GM12878 (cell line): ENCODE measurements at regions not wholly inside any gene's neighbourhood (a gene's known extent, or its start where the extent isn't known, plus 50 kb on each side); places are given as distances from the start of the nearest gene placed in this dataset.

ENCODE experiments used
- ATAC-seq: fragments of 200-7000 bp; cut with Tn5 transposase; 3 replicates; pipeline ENCODE4 v1.9.1; 2020; ENCODE audit warnings: mild to moderate bottlenecking, moderate library complexity
- BruUV-seq: library from RNA; stranded (reverse); fragments of 400-500 nt; replicated peaks from 2 replicates; lab custom pipeline; 2021; lab: Mats Ljungman, UMichigan
- CTCF ChIA-PET: fragments of 300-600 bp; sonication (Branson Sonifier 250); formaldehyde crosslinking; extraction: SDS; loops from one replicate; lab custom pipeline; 2021; ENCODE audit warnings: inconsistent platforms; lab: Yijun Ruan, JAX
- POLR2A ChIA-PET: fragments of 350-600 bp; formaldehyde crosslinking; extraction: SDS; loops from one replicate; lab custom pipeline; 2021; ENCODE audit warnings: inconsistent platforms; lab: Charles Lee
- RAD21 ChIA-PET: fragments of 300-600 bp; sonication (Branson Sonifier 250); formaldehyde crosslinking; loops from one replicate; lab custom pipeline; 2023; ENCODE audit warnings: antibody characterized with exemption; ENCODE audit not compliant: unreplicated experiment; lab: Charles Lee
- SMC1A ChIA-PET: fragments of 300-600 bp; sonication (Branson Sonifier 250); formaldehyde crosslinking; loops from one replicate; lab custom pipeline; 2023; ENCODE audit not compliant: unreplicated experiment, uncharacterized antibody; lab: Charles Lee
- DNase-seq: peaks from one replicate; pipeline ENCODE4 v3.0.0-alpha.2; 2011; ENCODE audit warnings: low read depth, low spot score
- FAIRE-seq: peaks from 3 replicates; lab custom pipeline; 2011; peaks lifted over from hg19 to GRCh38; lab: Jason Lieb, UNC
- H2AFZ ChIP-seq: 2 replicates; pipeline ENCODE4 v1.6.0; 2011; ENCODE audit warnings: low read depth, low read length, control low read depth; ENCODE audit not compliant: control insufficient read depth
- H3K27ac ChIP-seq: 2 replicates; pipeline ENCODE4 v1.5.1; 2011; ENCODE audit warnings: control low read depth; ENCODE audit not compliant: control insufficient read depth, insufficient read depth
- H3K27me3 ChIP-seq, 2 experiments: replicated peaks in 1 of 2; 2 replicates each; pipeline versions ENCODE4 v1.6.0 to v1.6.1; 2011; ENCODE audit warnings: low read length in 1 of 2; ENCODE audit not compliant: control insufficient read depth in 2 of 2, insufficient read depth in 2 of 2
- H3K36me3 ChIP-seq, 2 experiments: 2 replicates each; pipeline ENCODE4 v1.5.1; 2011; ENCODE audit warnings: low read length in 1 of 2; ENCODE audit not compliant: control insufficient read depth in 2 of 2, insufficient read depth in 2 of 2
- H3K4me1 ChIP-seq: 2 replicates; pipeline ENCODE4 v1.6.1; 2011; ENCODE audit warnings: mild to moderate bottlenecking, low read length, moderate library complexity, mixed read lengths; ENCODE audit not compliant: control insufficient read depth, insufficient read depth
- H3K4me2 ChIP-seq: 2 replicates; pipeline ENCODE4 v1.6.0; 2011; ENCODE audit warnings: control low read depth; ENCODE audit not compliant: control insufficient read depth, insufficient read depth
- H3K4me3 ChIP-seq: fragments of 200-600 bp; sonication (generic); 2 replicates; pipeline ENCODE4 v1.5.1; 2016
- H3K79me2 ChIP-seq: 2 replicates; pipeline ENCODE4 v1.6.0; 2011; ENCODE audit warnings: low read length; ENCODE audit not compliant: control insufficient read depth, insufficient read depth
- H3K9ac ChIP-seq: 2 replicates; pipeline ENCODE4 v1.8.0; 2011; ENCODE audit warnings: low read length, control low read depth, mixed read lengths; ENCODE audit not compliant: control insufficient read depth, insufficient read depth
- H3K9me3 ChIP-seq: replicated peaks from 3 replicates; pipeline ENCODE4 v1.5.1; 2011; ENCODE audit warnings: mild to moderate bottlenecking, low read length; ENCODE audit not compliant: control insufficient read depth, insufficient read depth
- H4K20me1 ChIP-seq: 2 replicates; pipeline ENCODE4 v1.6.0; 2011; ENCODE audit not compliant: control insufficient read depth, insufficient read depth
- BMI1 ChIP-seq: fragments of 450-650 bp; IDR thresholded peaks from 2 replicates; pipeline ENCODE4 v1.6.1; 2016; ENCODE audit warnings: mild to moderate bottlenecking, moderate library complexity, borderline replicate concordance
- FOS ChIP-seq: IDR thresholded peaks from 3 replicates; pipeline ENCODE4 v1.6.1; 2011; ENCODE audit warnings: borderline replicate concordance; ENCODE audit not compliant: insufficient read length; ENCODE audit errors: extremely low read depth
- GABPA ChIP-seq: IDR thresholded peaks from 2 replicates; pipeline ENCODE4 v1.6.1; 2014; ENCODE audit warnings: antibody characterized with exemption, low read depth, mild to moderate bottlenecking, inconsistent platforms
- JUNB ChIP-seq: IDR thresholded peaks from 2 replicates; pipeline ENCODE4 v1.6.1; 2016; ENCODE audit warnings: antibody characterized with exemption, mild to moderate bottlenecking
- LARP7 ChIP-seq: fragments of 450-650 bp; IDR thresholded peaks from 2 replicates; pipeline ENCODE4 v1.6.1; 2017; ENCODE audit warnings: mild to moderate bottlenecking
- NFXL1 ChIP-seq: fragments of 450-650 bp; IDR thresholded peaks from 2 replicates; pipeline ENCODE4 v1.6.1; 2017; ENCODE audit warnings: antibody characterized with exemption, mild to moderate bottlenecking, borderline replicate concordance
- NFYB ChIP-seq: IDR thresholded peaks from 2 replicates; pipeline ENCODE4 v1.6.1; 2011; ENCODE audit warnings: low read depth, mild to moderate bottlenecking, low read length, improper control_type of control experiment, moderate library complexity; ENCODE audit not compliant: insufficient read depth
- NRF1 ChIP-seq: conservative IDR thresholded peaks from 2 replicates; pipeline ENCODE4 v1.6.1; 2011; ENCODE audit warnings: mild to moderate bottlenecking, low read depth, low read length, improper control_type of control experiment
- RUNX3 ChIP-seq: IDR thresholded peaks from 2 replicates; pipeline ENCODE4 v1.6.1; 2012; ENCODE audit warnings: low read length, inconsistent platforms
- SMC3 ChIP-seq: IDR thresholded peaks from 2 replicates; pipeline ENCODE4 v1.6.1; 2011; ENCODE audit warnings: low read length, improper control_type of control experiment, borderline replicate concordance
- SPI1 ChIP-seq: IDR thresholded peaks from 2 replicates; pipeline ENCODE4 v1.6.1; 2011; ENCODE audit warnings: low read depth, mild to moderate bottlenecking, low read length, moderate library complexity, borderline replicate concordance; ENCODE audit not compliant: insufficient read depth
- SREBF2 ChIP-seq: IDR thresholded peaks from 2 replicates; pipeline ENCODE4 v1.6.1; 2012; ENCODE audit warnings: mild to moderate bottlenecking, low read length
- TARDBP ChIP-seq: IDR thresholded peaks from 2 replicates; pipeline ENCODE4 v1.6.1; 2016; ENCODE audit warnings: borderline replicate concordance
- YY1 ChIP-seq: IDR thresholded peaks from 2 replicates; pipeline ENCODE4 v1.6.1; 2011; ENCODE audit warnings: low read depth, mild to moderate bottlenecking, low read length
- ZNF217 ChIP-seq: fragments of 450-650 bp; IDR thresholded peaks from 2 replicates; pipeline ENCODE4 v1.6.1; 2017; ENCODE audit warnings: antibody characterized with exemption, mild to moderate bottlenecking
- ZNF24 ChIP-seq: fragments of 450-650 bp; IDR thresholded peaks from 2 replicates; pipeline ENCODE4 v1.6.1; 2017; ENCODE audit warnings: antibody characterized with exemption, mild to moderate bottlenecking
- ZNF274 ChIP-seq: IDR thresholded peaks from one replicate; pipeline ENCODE4 v1.8.0; 2011; ENCODE audit not compliant: insufficient read length, insufficient read depth
- WGBS: methylation state at CpG from one replicate; pipeline ENCODE4 v1.1.6; 2016; ENCODE audit warnings: low lambda C conversion rate; ENCODE audit not compliant: insufficient replicate concordance, insufficient coverage; ENCODE audit errors: missing lambda C conversion rate; 5-methylcytosine and 5-hydroxymethylcytosine counted together
- in situ Hi-C: fragments of 300-500 bp; cut with MboI; formaldehyde crosslinking; loops from 9 replicates; pipeline ENCODE4 v1.14.3; 2018; ENCODE audit warnings: mixed read lengths
- intact Hi-C: fragments of 100-400 bp; cut with micrococcal nuclease; formaldehyde crosslinking; loops from one replicate; pipeline ENCODE4 v1.14.2; 2022; ENCODE audit not compliant: unreplicated experiment
- TF ChIP-seq, protein P1 (sequence below), 3 experiments: IDR thresholded peaks in 2 of 3; conservative IDR thresholded peaks in 1 of 3; 2 replicates each; pipeline ENCODE4 v1.5.1; 2011; ENCODE audit warnings: low read depth in 3 of 3, low read length in 3 of 3, mild to moderate bottlenecking in 3 of 3, control low read depth in 2 of 3, moderate library complexity in 2 of 3, inconsistent platforms in 1 of 3, mixed read lengths in 1 of 3; ENCODE audit not compliant: control insufficient read depth in 2 of 3, insufficient read depth in 1 of 3; ENCODE audit errors: extremely low read depth in 1 of 3
- TF ChIP-seq, protein P2 (sequence below): fragments of 450-650 bp; IDR thresholded peaks from 2 replicates; pipeline ENCODE4 v1.6.1; 2017; ENCODE audit warnings: mild to moderate bottlenecking
- TF ChIP-seq, protein P3 (sequence below): fragments of 450-650 bp; IDR thresholded peaks from 2 replicates; pipeline ENCODE4 v1.6.1; 2016; ENCODE audit warnings: mild to moderate bottlenecking
- TF ChIP-seq, protein P4 (sequence below): IDR thresholded peaks from 2 replicates; pipeline ENCODE4 v1.6.1; 2012; ENCODE audit warnings: low read depth, low read length, improper control_type of control experiment

DNA sequence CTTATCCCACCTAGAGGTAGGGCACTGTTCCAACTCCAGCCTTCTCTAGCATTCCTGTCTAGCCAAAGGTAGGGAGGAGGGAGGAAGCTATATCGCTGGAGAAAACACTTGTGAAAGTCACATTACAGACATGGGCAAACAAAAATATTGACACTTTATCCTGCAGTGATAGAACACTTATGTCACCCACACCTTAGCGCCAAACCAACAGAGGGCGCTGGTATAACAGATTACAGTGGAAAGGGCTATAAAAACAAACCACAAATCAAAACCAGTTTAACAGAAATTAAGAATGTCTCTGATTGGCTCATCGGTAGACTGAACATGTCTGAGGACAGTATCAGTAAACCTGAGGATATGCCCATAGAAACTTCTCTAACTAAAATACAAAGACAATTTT lies 451.3 kb downstream of the TLL1 start:
- no peak overlapping the region for H3K4me2 ChIP-seq
- RAD21 ChIA-PET, result interaction anchor here (1.0 to 1.9 kb wide), 2 partner anchors 159 to 271 kb away, joined by 3 to 5 read pairs; no protein-coding TSS in a partner anchor
- BruUV-seq, result no TSS peak
- in situ Hi-C loops (no loop called here), intact Hi-C loops (loop anchor here (2.0 kb wide), 1 partner anchor 270 kb away; no protein-coding TSS in a partner anchor)
- no peaks in the 10 kb centered on the region for H3K9me3 ChIP-seq
- WGBS, result 48% methylated on average over 4 of the region's 4 CpGs
- POLR2A ChIA-PET, result no interaction called here
- CTCF ChIA-PET, result interaction anchor here (0.6 to 3.2 kb wide), 3 partner anchors 158 to 966 kb away, joined by 3 to 22 read pairs (median 4); no protein-coding TSS in a partner anchor
- peak; percentile 61 for ATAC-seq
- no peaks in the 10 kb centered on the region for H4K20me1 ChIP-seq
- H3K79me2 ChIP-seq, result no peaks in the 10 kb centered on the region
- no peaks in the 10 kb centered on the region for H3K4me1 ChIP-seq
- no peak for DNase-seq
- no peak overlapping the region for H3K27ac ChIP-seq
- H2AFZ ChIP-seq, result no peak overlapping the region
- SMC1A ChIA-PET, result interaction anchor here (0.7 to 1.8 kb wide), 2 partner anchors 10 to 270 kb away, joined by 3 to 6 read pairs; no protein-coding TSS in a partner anchor
- H3K27me3 ChIP-seq, result no peaks in the 10 kb centered on the region
- FAIRE-seq, result no peak
- no peaks in the 10 kb centered on the region for H3K36me3 ChIP-seq
- no peak overlapping the region for H3K4me3 ChIP-seq
- H3K9ac ChIP-seq, result no peak overlapping the region
- TF ChIP-seq YY1, result no peak
- peak; percentile 30; the same call in 1 of the 2 replicates for TF ChIP-seq SMC3
- TF ChIP-seq ZNF274, result no peak
- TF ChIP-seq, protein P1, sequence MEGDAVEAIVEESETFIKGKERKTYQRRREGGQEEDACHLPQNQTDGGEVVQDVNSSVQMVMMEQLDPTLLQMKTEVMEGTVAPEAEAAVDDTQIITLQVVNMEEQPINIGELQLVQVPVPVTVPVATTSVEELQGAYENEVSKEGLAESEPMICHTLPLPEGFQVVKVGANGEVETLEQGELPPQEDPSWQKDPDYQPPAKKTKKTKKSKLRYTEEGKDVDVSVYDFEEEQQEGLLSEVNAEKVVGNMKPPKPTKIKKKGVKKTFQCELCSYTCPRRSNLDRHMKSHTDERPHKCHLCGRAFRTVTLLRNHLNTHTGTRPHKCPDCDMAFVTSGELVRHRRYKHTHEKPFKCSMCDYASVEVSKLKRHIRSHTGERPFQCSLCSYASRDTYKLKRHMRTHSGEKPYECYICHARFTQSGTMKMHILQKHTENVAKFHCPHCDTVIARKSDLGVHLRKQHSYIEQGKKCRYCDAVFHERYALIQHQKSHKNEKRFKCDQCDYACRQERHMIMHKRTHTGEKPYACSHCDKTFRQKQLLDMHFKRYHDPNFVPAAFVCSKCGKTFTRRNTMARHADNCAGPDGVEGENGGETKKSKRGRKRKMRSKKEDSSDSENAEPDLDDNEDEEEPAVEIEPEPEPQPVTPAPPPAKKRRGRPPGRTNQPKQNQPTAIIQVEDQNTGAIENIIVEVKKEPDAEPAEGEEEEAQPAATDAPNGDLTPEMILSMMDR (IDR thresholded peaks at IDR 0.05 in 2 of 3, conservative IDR thresholded peaks at IDR 0.05 in 1 of 3; ENCODE audit: control insufficient read depth in 2 of 3, extremely low read depth in 1 of 3, insufficient read depth in 1 of 3, low read depth in 3 of 3, low read length in 3 of 3), result peak; percentile 20 to 40 (median 40); a peak in 4 of 6 replicates
- TF ChIP-seq, protein P2, sequence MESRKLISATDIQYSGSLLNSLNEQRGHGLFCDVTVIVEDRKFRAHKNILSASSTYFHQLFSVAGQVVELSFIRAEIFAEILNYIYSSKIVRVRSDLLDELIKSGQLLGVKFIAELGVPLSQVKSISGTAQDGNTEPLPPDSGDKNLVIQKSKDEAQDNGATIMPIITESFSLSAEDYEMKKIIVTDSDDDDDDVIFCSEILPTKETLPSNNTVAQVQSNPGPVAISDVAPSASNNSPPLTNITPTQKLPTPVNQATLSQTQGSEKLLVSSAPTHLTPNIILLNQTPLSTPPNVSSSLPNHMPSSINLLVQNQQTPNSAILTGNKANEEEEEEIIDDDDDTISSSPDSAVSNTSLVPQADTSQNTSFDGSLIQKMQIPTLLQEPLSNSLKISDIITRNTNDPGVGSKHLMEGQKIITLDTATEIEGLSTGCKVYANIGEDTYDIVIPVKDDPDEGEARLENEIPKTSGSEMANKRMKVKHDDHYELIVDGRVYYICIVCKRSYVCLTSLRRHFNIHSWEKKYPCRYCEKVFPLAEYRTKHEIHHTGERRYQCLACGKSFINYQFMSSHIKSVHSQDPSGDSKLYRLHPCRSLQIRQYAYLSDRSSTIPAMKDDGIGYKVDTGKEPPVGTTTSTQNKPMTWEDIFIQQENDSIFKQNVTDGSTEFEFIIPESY, result 0 out of 2 replicates have a peak, but pooled peaks have one; percentile 54
- no peak for TF ChIP-seq BMI1
- TF ChIP-seq, protein P3, sequence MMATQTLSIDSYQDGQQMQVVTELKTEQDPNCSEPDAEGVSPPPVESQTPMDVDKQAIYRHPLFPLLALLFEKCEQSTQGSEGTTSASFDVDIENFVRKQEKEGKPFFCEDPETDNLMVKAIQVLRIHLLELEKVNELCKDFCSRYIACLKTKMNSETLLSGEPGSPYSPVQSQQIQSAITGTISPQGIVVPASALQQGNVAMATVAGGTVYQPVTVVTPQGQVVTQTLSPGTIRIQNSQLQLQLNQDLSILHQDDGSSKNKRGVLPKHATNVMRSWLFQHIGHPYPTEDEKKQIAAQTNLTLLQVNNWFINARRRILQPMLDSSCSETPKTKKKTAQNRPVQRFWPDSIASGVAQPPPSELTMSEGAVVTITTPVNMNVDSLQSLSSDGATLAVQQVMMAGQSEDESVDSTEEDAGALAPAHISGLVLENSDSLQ, result no peak
- no peak for TF ChIP-seq SREBF2
- TF ChIP-seq, protein P4, sequence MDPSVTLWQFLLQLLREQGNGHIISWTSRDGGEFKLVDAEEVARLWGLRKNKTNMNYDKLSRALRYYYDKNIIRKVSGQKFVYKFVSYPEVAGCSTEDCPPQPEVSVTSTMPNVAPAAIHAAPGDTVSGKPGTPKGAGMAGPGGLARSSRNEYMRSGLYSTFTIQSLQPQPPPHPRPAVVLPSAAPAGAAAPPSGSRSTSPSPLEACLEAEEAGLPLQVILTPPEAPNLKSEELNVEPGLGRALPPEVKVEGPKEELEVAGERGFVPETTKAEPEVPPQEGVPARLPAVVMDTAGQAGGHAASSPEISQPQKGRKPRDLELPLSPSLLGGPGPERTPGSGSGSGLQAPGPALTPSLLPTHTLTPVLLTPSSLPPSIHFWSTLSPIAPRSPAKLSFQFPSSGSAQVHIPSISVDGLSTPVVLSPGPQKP, result no peak
- TF ChIP-seq NFXL1, result no peak
- no peak for TF ChIP-seq LARP7
- TF ChIP-seq NRF1, result no peak
- no peak for TF ChIP-seq FOS
- TF ChIP-seq RUNX3, result peak; percentile 50
- TF ChIP-seq JUNB, result no peak
- TF ChIP-seq GABPA, result no peak
- TF ChIP-seq SPI1, result no peak
- no peak for TF ChIP-seq TARDBP
- TF ChIP-seq NFYB, result no peak
- no peak for TF ChIP-seq ZNF217
- no peak for TF ChIP-seq ZNF24
